Peyer's patch (tissue), 4 donors: ENCODE measurements at regions not wholly inside any gene's neighbourhood (a gene's known extent, or its start where the extent isn't known, plus 50 kb on each side); places are given as distances from the start of the nearest gene placed in this dataset.

ENCODE experiments used
- POLR2A ChIP-seq, 2 donors: fragments of 450-650 bp; IDR thresholded peaks; one replicate each; pipeline ENCODE4 v1.5.1; 2017; ENCODE audit warnings: antibody characterized with exemption in 2 of 2, mild to moderate bottlenecking in 2 of 2, moderate library complexity in 2 of 2
- TF ChIP-seq, protein P1 (sequence below), 6 experiments: fragments of 450-650 bp in 4 of 6; fragments of 200-600 bp in 2 of 6; sonication (generic) in 1 of 6; IDR thresholded peaks; one replicate each; pipeline ENCODE4 v1.5.1; 2017 to 2019; ENCODE audit warnings: antibody characterized with exemption in 6 of 6, mild to moderate bottlenecking in 3 of 6, moderate library complexity in 1 of 6

DNA sequence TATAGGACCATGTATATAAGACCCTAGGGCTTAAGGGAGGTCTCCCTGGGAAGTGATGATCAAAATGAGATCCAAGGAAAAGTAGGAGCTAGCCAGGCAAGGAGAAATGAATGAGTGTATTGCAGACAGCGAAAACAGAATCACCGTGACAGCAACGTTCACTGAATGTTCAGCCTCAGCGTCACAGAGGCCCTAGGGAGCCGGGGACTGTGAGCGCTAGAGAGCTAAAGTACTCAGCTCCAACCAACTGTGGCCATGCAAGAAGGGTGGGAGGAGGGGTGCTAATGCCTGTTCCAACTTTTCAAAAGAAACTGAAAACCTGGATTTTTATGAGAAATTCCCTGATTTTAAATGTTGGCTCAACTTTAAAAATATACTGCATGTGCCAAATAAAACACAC, 105.5 kb upstream of the CCND2 start:
- no peak for TF ChIP-seq POLR2A (IDR thresholded peaks at IDR 0.05)
- TF ChIP-seq, protein P1, sequence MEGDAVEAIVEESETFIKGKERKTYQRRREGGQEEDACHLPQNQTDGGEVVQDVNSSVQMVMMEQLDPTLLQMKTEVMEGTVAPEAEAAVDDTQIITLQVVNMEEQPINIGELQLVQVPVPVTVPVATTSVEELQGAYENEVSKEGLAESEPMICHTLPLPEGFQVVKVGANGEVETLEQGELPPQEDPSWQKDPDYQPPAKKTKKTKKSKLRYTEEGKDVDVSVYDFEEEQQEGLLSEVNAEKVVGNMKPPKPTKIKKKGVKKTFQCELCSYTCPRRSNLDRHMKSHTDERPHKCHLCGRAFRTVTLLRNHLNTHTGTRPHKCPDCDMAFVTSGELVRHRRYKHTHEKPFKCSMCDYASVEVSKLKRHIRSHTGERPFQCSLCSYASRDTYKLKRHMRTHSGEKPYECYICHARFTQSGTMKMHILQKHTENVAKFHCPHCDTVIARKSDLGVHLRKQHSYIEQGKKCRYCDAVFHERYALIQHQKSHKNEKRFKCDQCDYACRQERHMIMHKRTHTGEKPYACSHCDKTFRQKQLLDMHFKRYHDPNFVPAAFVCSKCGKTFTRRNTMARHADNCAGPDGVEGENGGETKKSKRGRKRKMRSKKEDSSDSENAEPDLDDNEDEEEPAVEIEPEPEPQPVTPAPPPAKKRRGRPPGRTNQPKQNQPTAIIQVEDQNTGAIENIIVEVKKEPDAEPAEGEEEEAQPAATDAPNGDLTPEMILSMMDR (IDR thresholded peaks at IDR 0.05), result no peak
